Activated T-cell treated with anti-CD3 and anti-CD28 coated beads, Interleukin-2, amount 50 U/mL, for 48 hours (primary cell): ENCODE measurements at regions not wholly inside any gene's neighbourhood (a gene's known extent, or its start where the extent isn't known, plus 50 kb on each side); places are given as distances from the start of the nearest gene placed in this dataset.
A peak's percentile ranks its signal among the peaks of the same experiment; 100 is the strongest.
"Not testable (repeated sequence)": the region's sequence is repeated elsewhere in the genome, so short reads cannot be mapped to it uniquely, and the experiment has no call there.

Experiments used
- DNase-seq, 2 experiments: peaks; one replicate each; pipeline ENCODE4 v3.0.0-alpha.2; 2020

- DNase-seq = peak in 1 of 2 experiments; percentile 28
Observed at GRCh38 chr7:131057794-131058070, 269.9 kb upstream of the MKLN1 start.

- peak in 1 of 2 experiments; percentile 20 for DNase-seq
Observed at GRCh38 chr7:131058561-131059288, 269.0 kb upstream of the MKLN1 start.

- DNase-seq = peak in 1 of 2 experiments; percentile 20
Observed at GRCh38 chr7:131059401-131059800, 268.3 kb upstream of the MKLN1 start.

- DNase-seq = no peak
Observed at GRCh38 chr7:131061158-131061557, 266.5 kb upstream of the MKLN1 start.

- DNase-seq = no peak
Observed at GRCh38 chr7:131061818-131062217, 265.9 kb upstream of the MKLN1 start.

- no peak for DNase-seq
Observed at GRCh38 chr7:131066635-131067034, 261.0 kb upstream of the MKLN1 start.

GRCh38 chr7:131067220-131067619 is 260.5 kb upstream of the MKLN1 start:
- DNase-seq = no peak

- no peak for DNase-seq
Observed at GRCh38 chr7:131068604-131069021, 259.1 kb upstream of the MKLN1 start.

- DNase-seq = no peak
Observed at GRCh38 chr7:131071786-131072504, 255.7 kb upstream of the MKLN1 start.

GRCh38 chr7:131072505-131073091 is 255.1 kb upstream of the MKLN1 start:
- no peak for DNase-seq

GRCh38 chr7:131074043-131074442 is 253.6 kb upstream of the MKLN1 start:
- DNase-seq = no peak

GRCh38 chr7:131074585-131074984 is 253.1 kb upstream of the MKLN1 start:
- DNase-seq = no peak

- DNase-seq = no peak
Observed at GRCh38 chr7:131075406-131075805, 252.3 kb upstream of the MKLN1 start.

GRCh38 chr7:131076032-131076431 is 251.6 kb upstream of the MKLN1 start:
- DNase-seq = no peak

GRCh38 chr7:131076711-131077181 is 250.9 kb upstream of the MKLN1 start:
- no peak for DNase-seq

GRCh38 chr7:131077735-131078134 is 249.9 kb upstream of the MKLN1 start:
- DNase-seq = no peak

GRCh38 chr7:131080754-131081153 is 246.9 kb upstream of the MKLN1 start:
- DNase-seq = no peak

- DNase-seq = no peak
Observed at GRCh38 chr7:131081308-131081707, 246.4 kb upstream of the MKLN1 start.

- no peak for DNase-seq
Observed at GRCh38 chr7:131083781-131084180, 243.9 kb upstream of the MKLN1 start.

GRCh38 chr7:131084336-131084735 is 243.3 kb upstream of the MKLN1 start:
- DNase-seq = not testable (repeated sequence)

GRCh38 chr7:131087756-131088658 is 239.7 kb upstream of the MKLN1 start:
- no peak for DNase-seq

- DNase-seq = no peak
Observed at GRCh38 chr7:131090188-131090587, 237.5 kb upstream of the MKLN1 start.
